Keratinocyte (primary cell): ENCODE measurements at regions not wholly inside any gene's neighbourhood (a gene's known extent, or its start where the extent isn't known, plus 50 kb on each side); places are given as distances from the start of the nearest gene placed in this dataset.

Experiments used
- DNase-seq: peaks from one replicate; pipeline ENCODE4 v3.0.0-alpha.2; 2011; ENCODE audit warnings: low read depth, missing footprints, low spot score
- FAIRE-seq: peaks from 2 replicates; lab custom pipeline; 2011; peaks lifted over from hg19 to GRCh38; lab: Jason Lieb, UNC
- H2AFZ ChIP-seq: 2 replicates; pipeline ENCODE4 v1.6.0; 2012; ENCODE audit warnings: low read length, control low read depth, inconsistent platforms; ENCODE audit not compliant: control insufficient read depth
- H3K27ac ChIP-seq: 2 replicates; pipeline ENCODE4 v1.5.1; 2011; ENCODE audit warnings: low read length; ENCODE audit not compliant: control insufficient read depth, insufficient read depth
- H3K27me3 ChIP-seq: 3 replicates; pipeline ENCODE4 v1.6.0; 2011; ENCODE audit warnings: low read length; ENCODE audit not compliant: control insufficient read depth, insufficient read depth; ENCODE audit errors: extremely low read depth
- H3K36me3 ChIP-seq, 2 experiments: 2 replicates in 1 of 2; 3 replicates in 1 of 2; pipeline ENCODE4 v1.5.1; 2011; ENCODE audit warnings: low read length in 2 of 2, mild to moderate bottlenecking in 1 of 2; ENCODE audit not compliant: control insufficient read depth in 2 of 2, insufficient read depth in 2 of 2; ENCODE audit errors: extremely low read depth in 1 of 2
- H3K4me1 ChIP-seq: 3 replicates; pipeline ENCODE4 v1.5.1; 2011; ENCODE audit warnings: low read length; ENCODE audit not compliant: control insufficient read depth, insufficient read depth; ENCODE audit errors: extremely low read depth
- H3K4me2 ChIP-seq: 3 replicates; pipeline ENCODE4 v1.6.0; 2011; ENCODE audit warnings: low read depth, low read length; ENCODE audit not compliant: control insufficient read depth, insufficient read depth; ENCODE audit errors: extremely low read depth
- H3K4me3 ChIP-seq, 3 experiments: fragments of 200-600 bp in 1 of 3; sonication (generic) in 1 of 3; 2 replicates in 2 of 3; 3 replicates in 1 of 3; pipeline ENCODE4 v1.5.1; 2011 to 2016; ENCODE audit warnings: low read length in 3 of 3, mild to moderate bottlenecking in 3 of 3, control low read depth in 2 of 3, inconsistent platforms in 1 of 3, low read depth in 1 of 3, mixed read lengths in 1 of 3, mixed run types in 1 of 3, moderate library complexity in 1 of 3; ENCODE audit not compliant: control insufficient read depth in 2 of 3, insufficient read depth in 2 of 3; ENCODE audit errors: extremely low read depth in 1 of 3
- H3K79me2 ChIP-seq: 2 replicates; pipeline ENCODE4 v1.6.0; 2012; ENCODE audit warnings: low read length; ENCODE audit not compliant: control insufficient read depth, insufficient read depth
- H3K9ac ChIP-seq: 3 replicates; pipeline ENCODE4 v1.6.0; 2011; ENCODE audit warnings: low read length; ENCODE audit not compliant: control insufficient read depth, insufficient read depth; ENCODE audit errors: extremely low read depth
- H3K9me1 ChIP-seq: 3 replicates; pipeline ENCODE4 v1.6.0; 2011; ENCODE audit warnings: low read length; ENCODE audit not compliant: control insufficient read depth, insufficient read depth; ENCODE audit errors: extremely low read depth
- H3K9me3 ChIP-seq: 2 replicates; pipeline ENCODE4 v1.5.1; 2012; ENCODE audit warnings: low read depth, low read length; ENCODE audit not compliant: control insufficient read depth
- H4K20me1 ChIP-seq: 3 replicates; pipeline ENCODE4 v1.6.0; 2011; ENCODE audit warnings: low read length; ENCODE audit not compliant: control insufficient read depth, insufficient read depth; ENCODE audit errors: extremely low read depth
- EZH2 ChIP-seq: IDR thresholded peaks from one replicate; pipeline ENCODE4 v1.6.1; 2012; ENCODE audit warnings: inconsistent platforms, mild to moderate bottlenecking, low read length, moderate library complexity
- dilution Hi-C: fragments of 300-500 bp; cut with MboI; formaldehyde crosslinking; loops from one replicate; pipeline ENCODE4 v1.7.0; 2020; ENCODE audit warnings: low sequenced_read_pairs; ENCODE audit not compliant: extremely low pct_ligation_motif_present
- TF ChIP-seq, protein P1 (sequence below), 3 experiments: IDR thresholded peaks in 1 of 3; conservative IDR thresholded peaks in 1 of 3; optimal IDR thresholded peaks in 1 of 3; 2 replicates in 2 of 3; 3 replicates in 1 of 3; pipeline versions ENCODE3 to v1.5.1; 2011; ENCODE audit warnings: low read length in 3 of 3, mild to moderate bottlenecking in 3 of 3, moderate library complexity in 2 of 3, control low read depth in 1 of 3, inconsistent platforms in 1 of 3; ENCODE audit not compliant: insufficient read depth in 2 of 3; ENCODE audit errors: extremely low read depth in 1 of 3

GRCh38 chr17:33739714-33740113 lies 446.6 kb upstream of the ASIC2 start:
- no peaks in the 10 kb centered on the region for H4K20me1 ChIP-seq
- H3K4me2 ChIP-seq: no peak overlapping the region
- H3K36me3 ChIP-seq: no peaks in the 10 kb centered on the region
- no peaks in the 10 kb centered on the region for H3K4me1 ChIP-seq
- no peak overlapping the region for H3K9ac ChIP-seq
- H3K9me3 ChIP-seq: no peaks in the 10 kb centered on the region
- no peak for DNase-seq
- H3K79me2 ChIP-seq: no peaks in the 10 kb centered on the region
- H2AFZ ChIP-seq: no peak overlapping the region
- H3K27me3 ChIP-seq: no peaks in the 10 kb centered on the region
- FAIRE-seq: no peak
- no peaks in the 10 kb centered on the region for H3K9me1 ChIP-seq
- H3K4me3 ChIP-seq: no peak overlapping the region
- no peak overlapping the region for H3K27ac ChIP-seq
- dilution Hi-C loops: no loop called here
- no peak for TF ChIP-seq EZH2
- TF ChIP-seq, protein P1, sequence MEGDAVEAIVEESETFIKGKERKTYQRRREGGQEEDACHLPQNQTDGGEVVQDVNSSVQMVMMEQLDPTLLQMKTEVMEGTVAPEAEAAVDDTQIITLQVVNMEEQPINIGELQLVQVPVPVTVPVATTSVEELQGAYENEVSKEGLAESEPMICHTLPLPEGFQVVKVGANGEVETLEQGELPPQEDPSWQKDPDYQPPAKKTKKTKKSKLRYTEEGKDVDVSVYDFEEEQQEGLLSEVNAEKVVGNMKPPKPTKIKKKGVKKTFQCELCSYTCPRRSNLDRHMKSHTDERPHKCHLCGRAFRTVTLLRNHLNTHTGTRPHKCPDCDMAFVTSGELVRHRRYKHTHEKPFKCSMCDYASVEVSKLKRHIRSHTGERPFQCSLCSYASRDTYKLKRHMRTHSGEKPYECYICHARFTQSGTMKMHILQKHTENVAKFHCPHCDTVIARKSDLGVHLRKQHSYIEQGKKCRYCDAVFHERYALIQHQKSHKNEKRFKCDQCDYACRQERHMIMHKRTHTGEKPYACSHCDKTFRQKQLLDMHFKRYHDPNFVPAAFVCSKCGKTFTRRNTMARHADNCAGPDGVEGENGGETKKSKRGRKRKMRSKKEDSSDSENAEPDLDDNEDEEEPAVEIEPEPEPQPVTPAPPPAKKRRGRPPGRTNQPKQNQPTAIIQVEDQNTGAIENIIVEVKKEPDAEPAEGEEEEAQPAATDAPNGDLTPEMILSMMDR (optimal IDR thresholded peaks at IDR 0.05 in 1 of 3, IDR thresholded peaks at IDR 0.05 in 1 of 3, conservative IDR thresholded peaks at IDR 0.05 in 1 of 3; ENCODE audit: extremely low read depth in 1 of 3, insufficient read depth in 2 of 3, low read length in 3 of 3): no peak

DNA sequence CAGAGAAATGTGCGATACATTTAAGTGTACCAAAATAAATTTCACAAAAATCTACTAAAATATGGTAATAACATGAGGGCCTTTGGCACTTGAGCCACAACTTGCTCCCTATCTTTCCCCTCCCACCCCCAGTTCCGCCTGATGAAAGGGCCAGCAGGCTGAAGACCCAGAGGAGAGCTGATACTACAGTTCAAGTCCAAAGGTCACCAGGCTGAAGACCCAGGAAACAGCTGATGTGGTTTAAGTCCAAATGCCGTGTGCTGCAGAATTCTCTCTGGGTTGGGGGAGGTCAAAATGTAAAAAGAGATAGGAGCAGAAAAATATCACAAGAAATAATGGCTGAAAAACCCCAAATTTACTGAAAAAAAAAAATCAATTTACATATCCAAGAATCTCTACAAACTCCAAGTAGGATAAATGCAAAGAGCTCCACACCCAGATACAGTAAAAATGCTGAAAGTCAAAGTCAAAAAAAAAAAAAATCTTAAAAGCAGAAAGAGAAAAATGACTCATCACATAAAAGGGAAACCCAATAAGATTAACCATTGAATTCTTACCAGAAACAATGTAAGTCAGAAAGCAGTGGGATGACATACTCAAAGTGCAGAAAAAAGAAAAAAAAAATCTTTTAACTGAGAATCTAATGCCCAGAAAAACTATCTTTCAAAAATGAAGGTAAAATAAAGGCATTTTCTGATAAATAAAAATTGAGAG lies 452.1 kb upstream of the ASIC2 start:
- H3K27me3 ChIP-seq: peaks cover 5% of the 10 kb centered on the region
- no peak overlapping the region for H3K4me3 ChIP-seq
- no peaks in the 10 kb centered on the region for H3K36me3 ChIP-seq
- H3K79me2 ChIP-seq: no peaks in the 10 kb centered on the region
- FAIRE-seq: no peak
- H4K20me1 ChIP-seq: no peaks in the 10 kb centered on the region
- no peaks in the 10 kb centered on the region for H3K9me3 ChIP-seq
- dilution Hi-C loops: no loop called here
- H3K9me1 ChIP-seq: no peaks in the 10 kb centered on the region
- no peak overlapping the region for H3K9ac ChIP-seq
- no peaks in the 10 kb centered on the region for H3K4me1 ChIP-seq
- H3K4me2 ChIP-seq: no peak overlapping the region
- DNase-seq: no peak
- H2AFZ ChIP-seq: no peak overlapping the region
- TF ChIP-seq, protein P1 (optimal IDR thresholded peaks at IDR 0.05 in 1 of 3, IDR thresholded peaks at IDR 0.05 in 1 of 3, conservative IDR thresholded peaks at IDR 0.05 in 1 of 3; ENCODE audit: extremely low read depth in 1 of 3, insufficient read depth in 2 of 3, low read length in 3 of 3): no peak
- TF ChIP-seq EZH2: no peak
- H3K27ac ChIP-seq: no peak overlapping the region
